GM11168 (cell line): ENCODE measurements at regions not wholly inside any gene's neighbourhood (a gene's known extent, or its start where the extent isn't known, plus 50 kb on each side); places are given as distances from the start of the nearest gene placed in this dataset.
"Not testable (repeated sequence)": the region's sequence is repeated elsewhere in the genome, so short reads cannot be mapped to it uniquely, and the experiment has no call there.

Experiments used
- in situ Hi-C: fragments of 300-500 bp; cut with MboI; formaldehyde crosslinking; loops from one replicate; pipeline ENCODE4 v1.12.0; 2022; ENCODE audit warnings: low sequenced_read_pairs; ENCODE audit not compliant: unreplicated experiment

- in situ Hi-C loops = loop anchor here (25.0 kb wide), 1 partner anchor 596 kb away; the partner anchor contains the start of gene MAGEB10
These were observed 179.1 kb upstream of the IL1RAPL1 start for GRCh38 chrX:28408017-28408723.

GRCh38 chrX:28398342-28398741, 188.9 kb upstream of the IL1RAPL1 start:
- in situ Hi-C loops = no loop called here

- in situ Hi-C loops = no loop called here
These were observed 195.7 kb upstream of the IL1RAPL1 start for GRCh38 chrX:28391528-28391927.

GRCh38 chrX:28379103-28379502, 208.1 kb upstream of the IL1RAPL1 start:
- in situ Hi-C loops = no loop called here

- in situ Hi-C loops = not testable (repeated sequence)
These were observed 219.6 kb upstream of the IL1RAPL1 start for GRCh38 chrX:28367649-28368048.

- in situ Hi-C loops = no loop called here
These were observed 235.4 kb upstream of the IL1RAPL1 start for GRCh38 chrX:28351801-28352200.

GRCh38 chrX:28349888-28350287, 237.4 kb upstream of the IL1RAPL1 start:
- in situ Hi-C loops = no loop called here

GRCh38 chrX:28347476-28347875, 239.8 kb upstream of the IL1RAPL1 start:
- in situ Hi-C loops = no loop called here

GRCh38 chrX:28329156-28329555, 258.1 kb upstream of the IL1RAPL1 start:
- in situ Hi-C loops = no loop called here

- in situ Hi-C loops = no loop called here
These were observed 262.9 kb upstream of the IL1RAPL1 start for GRCh38 chrX:28324321-28324721.

GRCh38 chrX:28321286-28321685, 266.0 kb upstream of the IL1RAPL1 start:
- in situ Hi-C loops = no loop called here

GRCh38 chrX:28312965-28313364, 274.3 kb upstream of the IL1RAPL1 start:
- in situ Hi-C loops = no loop called here

- in situ Hi-C loops = no loop called here
These were observed 275.0 kb upstream of the IL1RAPL1 start for GRCh38 chrX:28312259-28312658.

- in situ Hi-C loops = no loop called here
These were observed 275.8 kb upstream of the IL1RAPL1 start for GRCh38 chrX:28311466-28311865.

GRCh38 chrX:28303486-28303885, 283.8 kb upstream of the IL1RAPL1 start:
- in situ Hi-C loops = no loop called here

- in situ Hi-C loops = no loop called here
These were observed 297.5 kb upstream of the DCAF8L1 start for GRCh38 chrX:28278726-28279125.

- in situ Hi-C loops = no loop called here
These were observed 297.0 kb upstream of the DCAF8L1 start for GRCh38 chrX:28278251-28278650.

- in situ Hi-C loops = no loop called here
These were observed 292.5 kb upstream of the DCAF8L1 start for GRCh38 chrX:28273736-28274135.

GRCh38 chrX:28246675-28247074, 265.4 kb upstream of the DCAF8L1 start:
- in situ Hi-C loops = no loop called here

- in situ Hi-C loops = no loop called here
These were observed 248.0 kb upstream of the DCAF8L1 start for GRCh38 chrX:28229217-28229616.

GRCh38 chrX:28225513-28225912, 244.3 kb upstream of the DCAF8L1 start:
- in situ Hi-C loops = no loop called here

GRCh38 chrX:28223991-28224390, 242.7 kb upstream of the DCAF8L1 start:
- in situ Hi-C loops = no loop called here
